ENCODE measurements at regions not wholly inside any gene's neighbourhood (a gene's known extent, or its start where the extent isn't known, plus 50 kb on each side); places are given as distances from the start of the nearest gene placed in this dataset.

DNA sequence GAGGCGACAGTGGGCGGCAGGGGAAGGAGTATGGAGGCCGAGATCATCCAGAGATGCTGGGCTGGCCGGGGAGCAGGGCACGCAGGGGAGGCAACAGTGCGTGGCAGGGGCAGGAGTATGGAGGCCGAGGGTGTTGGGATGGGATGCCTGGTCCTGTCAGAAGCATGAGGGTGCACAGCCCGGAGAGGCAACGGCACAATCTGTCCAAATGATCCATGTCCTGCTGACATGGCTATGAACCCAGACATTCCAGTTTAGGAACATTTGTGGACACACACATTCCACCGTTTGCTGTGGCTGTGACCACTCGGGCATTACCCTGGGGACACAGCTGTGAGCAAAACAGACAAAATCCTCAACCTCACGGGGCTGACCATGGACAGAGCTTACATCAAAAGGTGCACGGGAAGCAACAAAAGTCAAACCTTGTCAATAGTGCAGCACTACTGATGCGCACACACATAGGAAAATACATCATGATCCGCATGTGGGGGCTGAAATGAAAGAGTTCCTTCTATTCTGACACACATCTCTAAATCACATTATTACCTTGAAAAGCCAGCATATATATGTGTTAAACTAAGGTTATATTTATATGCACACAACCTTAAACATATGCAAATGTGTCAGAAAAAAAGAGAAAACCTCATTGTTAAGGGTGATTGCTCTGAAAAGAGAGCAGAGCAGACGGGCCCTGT lies 144.0 kb upstream of the GPC1 start:
- DNase-seq = no peak
- Histone ChIP-seq H3K4me1 (ENCODE audit: low read length) (no peaks in the 10 kb centered on the region), H3K9ac (ENCODE audit: low read length) (no peak overlapping the region), H4K20me1 (ENCODE audit: insufficient read depth, low read length) (no peaks in the 10 kb centered on the region), H2AFZ (ENCODE audit: low read length) (no peak overlapping the region), H3K27ac (ENCODE audit: low read length) (no peak overlapping the region), H3K4me3 (ENCODE audit: low read length) (no peak overlapping the region), H3K9me3 (replicated peaks; ENCODE audit: insufficient read depth, low read length) (no peaks in the 10 kb centered on the region), H3F3A (ENCODE audit: insufficient read depth, low read length) (no peaks in the 10 kb centered on the region), H3K9me2 (replicated peaks; ENCODE audit: insufficient read depth, low read length) (no peaks in the 10 kb centered on the region), H3K79me2 (ENCODE audit: low read length) (no peaks in the 10 kb centered on the region), H3K27me3 (replicated peaks; ENCODE audit: insufficient read depth, low read length) (peaks cover 74% of the 10 kb centered on the region), H3K4me2 (ENCODE audit: low read depth, low read length) (no peak overlapping the region), H3K36me3 (replicated peaks; ENCODE audit: insufficient read depth, low read length) (no peaks in the 10 kb centered on the region)
- TF ChIP-seq EZH2phosphoT487 (IDR thresholded peaks at IDR 0.05; ENCODE audit: low read length) (no peak), EZH2 (optimal IDR thresholded peaks at IDR 0.05; ENCODE audit: low read depth, low read length) (no peak)
- TF ChIP-seq, protein P1, sequence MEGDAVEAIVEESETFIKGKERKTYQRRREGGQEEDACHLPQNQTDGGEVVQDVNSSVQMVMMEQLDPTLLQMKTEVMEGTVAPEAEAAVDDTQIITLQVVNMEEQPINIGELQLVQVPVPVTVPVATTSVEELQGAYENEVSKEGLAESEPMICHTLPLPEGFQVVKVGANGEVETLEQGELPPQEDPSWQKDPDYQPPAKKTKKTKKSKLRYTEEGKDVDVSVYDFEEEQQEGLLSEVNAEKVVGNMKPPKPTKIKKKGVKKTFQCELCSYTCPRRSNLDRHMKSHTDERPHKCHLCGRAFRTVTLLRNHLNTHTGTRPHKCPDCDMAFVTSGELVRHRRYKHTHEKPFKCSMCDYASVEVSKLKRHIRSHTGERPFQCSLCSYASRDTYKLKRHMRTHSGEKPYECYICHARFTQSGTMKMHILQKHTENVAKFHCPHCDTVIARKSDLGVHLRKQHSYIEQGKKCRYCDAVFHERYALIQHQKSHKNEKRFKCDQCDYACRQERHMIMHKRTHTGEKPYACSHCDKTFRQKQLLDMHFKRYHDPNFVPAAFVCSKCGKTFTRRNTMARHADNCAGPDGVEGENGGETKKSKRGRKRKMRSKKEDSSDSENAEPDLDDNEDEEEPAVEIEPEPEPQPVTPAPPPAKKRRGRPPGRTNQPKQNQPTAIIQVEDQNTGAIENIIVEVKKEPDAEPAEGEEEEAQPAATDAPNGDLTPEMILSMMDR (IDR thresholded peaks at IDR 0.05; ENCODE audit: low read length) = no peak

DNA sequence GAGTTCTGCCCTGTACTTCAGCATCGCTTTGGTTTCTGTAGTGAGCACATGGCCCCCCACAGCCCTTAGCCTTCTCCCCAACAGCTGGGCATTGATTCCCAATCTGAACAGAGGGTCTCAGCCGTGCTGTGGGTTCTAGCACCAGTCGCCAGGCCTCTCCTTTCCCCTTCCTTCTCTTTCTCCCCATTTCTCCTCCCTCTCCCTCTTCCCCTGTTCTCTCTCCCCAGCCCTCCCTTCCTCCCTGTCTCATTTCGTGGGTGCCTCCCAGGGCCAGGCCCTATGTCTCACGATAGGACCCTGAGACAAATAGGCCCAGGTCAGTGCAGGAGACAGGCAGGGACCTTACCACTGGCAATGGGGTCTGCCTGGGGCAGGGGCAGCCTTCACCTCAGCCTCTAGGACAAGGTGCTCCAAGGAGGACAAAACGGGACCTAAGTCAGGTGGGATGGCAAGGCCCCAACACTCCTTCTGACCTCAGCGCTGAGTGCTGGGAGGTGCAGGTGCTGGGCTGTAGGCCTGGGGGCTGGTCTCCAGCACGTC lies 143.4 kb upstream of the GPC1 start:
- DNase-seq = no peak
- Histone ChIP-seq H3K4me1 (ENCODE audit: low read length) (no peaks in the 10 kb centered on the region), H3K79me2 (ENCODE audit: low read length) (no peaks in the 10 kb centered on the region), H3K36me3 (replicated peaks; ENCODE audit: insufficient read depth, low read length) (no peaks in the 10 kb centered on the region), H2AFZ (ENCODE audit: low read length) (no peak overlapping the region), H3K9me2 (replicated peaks; ENCODE audit: insufficient read depth, low read length) (no peaks in the 10 kb centered on the region), H3K9me3 (replicated peaks; ENCODE audit: insufficient read depth, low read length) (no peaks in the 10 kb centered on the region), H3K27ac (ENCODE audit: low read length) (no peak overlapping the region), H3K4me2 (ENCODE audit: low read depth, low read length) (no peak overlapping the region), H3K4me3 (ENCODE audit: low read length) (no peak overlapping the region), H3K9ac (ENCODE audit: low read length) (no peak overlapping the region), H4K20me1 (ENCODE audit: insufficient read depth, low read length) (no peaks in the 10 kb centered on the region), H3F3A (ENCODE audit: insufficient read depth, low read length) (no peaks in the 10 kb centered on the region), H3K27me3 (replicated peaks; ENCODE audit: insufficient read depth, low read length) (peaks cover 74% of the 10 kb centered on the region)
- TF ChIP-seq EZH2phosphoT487 (IDR thresholded peaks at IDR 0.05; ENCODE audit: low read length) (no peak), EZH2 (optimal IDR thresholded peaks at IDR 0.05; ENCODE audit: low read depth, low read length) (no peak)
- TF ChIP-seq, protein P1 (IDR thresholded peaks at IDR 0.05; ENCODE audit: low read length) = no peak

DNA sequence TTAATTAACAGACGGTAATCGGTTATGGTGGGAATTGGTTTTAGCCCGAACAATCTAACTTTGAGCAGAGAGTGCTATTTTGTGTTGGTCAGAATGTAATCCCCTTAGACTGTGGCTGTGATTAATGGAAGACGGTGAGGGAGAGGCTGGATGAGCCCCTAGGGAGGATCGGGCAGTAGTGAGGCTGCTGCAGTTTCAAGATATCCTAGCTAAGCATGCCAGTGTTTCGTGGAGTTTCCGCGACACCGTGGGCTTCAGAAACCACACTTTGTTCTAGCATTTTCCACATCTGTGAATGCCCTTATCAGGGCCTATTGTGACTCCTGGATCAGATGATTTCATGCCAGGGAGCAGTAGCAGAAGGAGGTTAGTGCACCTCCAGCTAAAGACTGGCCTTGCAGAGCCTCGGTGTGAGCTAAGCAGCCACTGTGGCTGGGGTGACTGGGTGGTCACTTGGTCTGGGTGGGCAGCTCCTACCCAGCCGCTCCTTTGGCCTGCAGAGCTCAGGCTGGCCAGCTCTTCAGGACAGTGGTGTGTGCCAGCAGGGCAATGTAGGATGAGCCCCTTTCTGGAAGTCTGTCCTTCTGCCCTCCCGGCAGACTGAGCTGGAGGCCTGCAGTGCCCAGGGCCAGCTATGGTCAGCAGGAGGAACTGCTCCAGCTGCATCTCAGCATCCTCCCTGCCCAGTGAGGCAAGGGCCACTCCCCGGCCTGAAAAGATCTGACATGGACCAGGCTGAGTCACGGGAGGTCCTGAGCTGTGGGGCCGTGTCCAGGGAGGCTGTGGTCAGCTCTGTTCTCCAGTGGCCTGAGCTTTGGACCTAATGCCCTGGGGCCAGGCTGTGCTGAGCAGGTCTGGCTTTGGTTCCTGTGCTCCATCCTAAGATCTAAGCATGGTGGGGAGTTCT lies 142.6 kb upstream of the GPC1 start:
- peaks cover 74% of the 10 kb centered on the region for H3K27me3 ChIP-seq (replicated peaks; ENCODE audit: insufficient read depth, low read length)
- H3K4me3 ChIP-seq (ENCODE audit: low read length) = no peak overlapping the region
- H3K4me2 ChIP-seq (ENCODE audit: low read depth, low read length) = no peak overlapping the region
- no peaks in the 10 kb centered on the region for H3K36me3 ChIP-seq (replicated peaks; ENCODE audit: insufficient read depth, low read length)
- H4K20me1 ChIP-seq (ENCODE audit: insufficient read depth, low read length) = no peaks in the 10 kb centered on the region
- no peaks in the 10 kb centered on the region for H3K9me2 ChIP-seq (replicated peaks; ENCODE audit: insufficient read depth, low read length)
- no peak for DNase-seq
- H3K79me2 ChIP-seq (ENCODE audit: low read length) = no peaks in the 10 kb centered on the region
- no peak for TF ChIP-seq EZH2phosphoT487 (IDR thresholded peaks at IDR 0.05; ENCODE audit: low read length)
- TF ChIP-seq, protein P1 (IDR thresholded peaks at IDR 0.05; ENCODE audit: low read length) = no peak
- no peak for TF ChIP-seq EZH2 (optimal IDR thresholded peaks at IDR 0.05; ENCODE audit: low read depth, low read length)
- no peaks in the 10 kb centered on the region for H3F3A ChIP-seq (ENCODE audit: insufficient read depth, low read length)
- no peaks in the 10 kb centered on the region for H3K9me3 ChIP-seq (replicated peaks; ENCODE audit: insufficient read depth, low read length)
- H2AFZ ChIP-seq (ENCODE audit: low read length) = no peak overlapping the region
- no peak overlapping the region for H3K9ac ChIP-seq (ENCODE audit: low read length)
- H3K4me1 ChIP-seq (ENCODE audit: low read length) = no peaks in the 10 kb centered on the region
- no peak overlapping the region for H3K27ac ChIP-seq (ENCODE audit: low read length)
